ENCODE measurements at regions not wholly inside any gene's neighbourhood (a gene's known extent, or its start where the extent isn't known, plus 50 kb on each side); places are given as distances from the start of the nearest gene placed in this dataset.

GRCh38 chr2:90069290-90069894 lies 1377.9 kb downstream of the RPIA start:
- ATAC-seq, result peak; percentile 100
- no peak for TF ChIP-seq BACH2 (CRISPR knock-in tag; IDR thresholded peaks at IDR 0.05; ENCODE audit: borderline replicate concordance)
- TF ChIP-seq TSHZ2 (CRISPR knock-in tag; IDR thresholded peaks at IDR 0.05), result no peak
- no peak for TF ChIP-seq OSR1 (CRISPR knock-in tag; IDR thresholded peaks at IDR 0.05)

GRCh38 chr2:90076311-90076710 lies 1384.8 kb downstream of the RPIA start:
- ATAC-seq, result no peak
- TF ChIP-seq ZNF8 (CRISPR knock-in tag; IDR thresholded peaks at IDR 0.05) (no peak), PATZ1 (CRISPR knock-in tag; IDR thresholded peaks at IDR 0.05; ENCODE audit: borderline replicate concordance) (no peak), RARB (CRISPR knock-in tag; IDR thresholded peaks at IDR 0.05) (no peak), SNAI2 (CRISPR knock-in tag; IDR thresholded peaks at IDR 0.05) (no peak), BACH2 (CRISPR knock-in tag; IDR thresholded peaks at IDR 0.05; ENCODE audit: borderline replicate concordance) (no peak), ZNF565 (CRISPR knock-in tag; conservative IDR thresholded peaks at IDR 0.05; ENCODE audit: low read depth) (no peak), ZFP3 (CRISPR knock-in tag; IDR thresholded peaks at IDR 0.05) (no peak), ZFP30 (CRISPR knock-in tag; IDR thresholded peaks at IDR 0.05) (no peak), ESRRG (CRISPR knock-in tag; IDR thresholded peaks at IDR 0.05) (no peak), TOX (CRISPR knock-in tag; IDR thresholded peaks at IDR 0.05; ENCODE audit: borderline replicate concordance) (no peak), ZNF70 (CRISPR knock-in tag; IDR thresholded peaks at IDR 0.05) (no peak), CSRNP3 (CRISPR knock-in tag; IDR thresholded peaks at IDR 0.05) (no peak), ARNTL (CRISPR knock-in tag; IDR thresholded peaks at IDR 0.05; ENCODE audit: borderline replicate concordance, low read depth) (no peak), GLIS3 (CRISPR knock-in tag; IDR thresholded peaks at IDR 0.05) (no peak), ZC3H10 (CRISPR knock-in tag; IDR thresholded peaks at IDR 0.05) (no peak), TCF4 (CRISPR knock-in tag; IDR thresholded peaks at IDR 0.05; ENCODE audit: borderline replicate concordance) (no peak), TSHZ2 (CRISPR knock-in tag; IDR thresholded peaks at IDR 0.05) (no peak), CSDC2 (CRISPR knock-in tag; IDR thresholded peaks at IDR 0.05) (no peak), OSR1 (CRISPR knock-in tag; IDR thresholded peaks at IDR 0.05) (no peak), CREB5 (CRISPR knock-in tag; IDR thresholded peaks at IDR 0.05; ENCODE audit: low read depth) (no peak)

GRCh38 chr2:90077948-90078347 lies 1386.5 kb downstream of the RPIA start:
- no peak for ATAC-seq

More at GRCh38 chr2:90077948-90078347, 1386.5 kb downstream of the RPIA start:
- TF ChIP-seq OSR1 (CRISPR knock-in tag; IDR thresholded peaks at IDR 0.05), result no peak
